ENCODE measurements at regions not wholly inside any gene's neighbourhood (a gene's known extent, or its start where the extent isn't known, plus 50 kb on each side); places are given as distances from the start of the nearest gene placed in this dataset.

DNA sequence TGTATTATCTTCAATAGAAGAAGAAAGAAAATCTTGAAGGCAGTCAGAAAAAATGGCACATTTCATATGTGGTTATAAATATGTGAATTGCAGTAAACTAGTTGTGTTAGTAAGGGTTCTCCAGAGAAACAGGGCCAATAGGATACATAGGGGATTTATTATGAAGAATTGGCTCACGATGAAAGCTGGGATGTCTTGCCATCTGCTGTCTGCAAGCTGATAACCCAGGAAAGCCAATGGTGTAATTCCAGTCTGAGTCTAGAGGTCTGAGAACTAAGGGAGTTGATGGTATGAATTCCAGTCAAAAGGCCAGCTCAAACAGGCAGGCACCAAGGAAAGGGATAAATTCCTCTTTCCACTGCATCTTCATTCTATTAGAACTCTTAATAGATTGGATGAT, 362.4 kb downstream of the KCNJ3 start:
- TF ChIP-seq POLR2AphosphoS5 (IDR thresholded peaks at IDR 0.05) = no peak
- no peak for TF ChIP-seq CTCF (IDR thresholded peaks at IDR 0.05)
- no peak for TF ChIP-seq POLR2A (IDR thresholded peaks at IDR 0.05)

Data from gastroesophageal sphincter (tissue), 3 donors.